HUES64 (cell line): ENCODE measurements at regions not wholly inside any gene's neighbourhood (a gene's known extent, or its start where the extent isn't known, plus 50 kb on each side); places are given as distances from the start of the nearest gene placed in this dataset.

Source experiments
- H3K27ac ChIP-seq: 2 replicates; pipeline ENCODE4 v1.7.0; 2013; ENCODE audit warnings: low read depth, low read length, inconsistent platforms
- H3K27me3 ChIP-seq: 2 replicates; pipeline ENCODE4 v1.6.1; 2013; ENCODE audit warnings: mild to moderate bottlenecking, low read length; ENCODE audit not compliant: insufficient read depth
- H3K36me3 ChIP-seq: 2 replicates; pipeline ENCODE4 v1.6.1; 2013; ENCODE audit warnings: mild to moderate bottlenecking, low read length; ENCODE audit not compliant: insufficient read depth
- H3K4me1 ChIP-seq: 2 replicates; pipeline ENCODE4 v1.6.1; 2013; ENCODE audit warnings: mild to moderate bottlenecking, low read length, moderate library complexity; ENCODE audit not compliant: insufficient read depth
- H3K4me3 ChIP-seq: 2 replicates; pipeline ENCODE4 v1.5.1; 2013; ENCODE audit warnings: mild to moderate bottlenecking, low read length, moderate library complexity
- H3K9ac ChIP-seq: 2 replicates; pipeline ENCODE4 v1.6.1; 2013; ENCODE audit warnings: mild to moderate bottlenecking, low read depth, low read length
- H3K9me3 ChIP-seq: 2 replicates; pipeline ENCODE4 v1.6.1; 2013; ENCODE audit warnings: low read depth, low read length; ENCODE audit not compliant: insufficient read depth
- WGBS: fragments of 150-250, 120-280 bp; methylation state at CpG from one replicate; pipeline ENCODE4 v1.1.7; 2013; ENCODE audit warnings: missing lambda C conversion rate; 5-methylcytosine and 5-hydroxymethylcytosine counted together

DNA sequence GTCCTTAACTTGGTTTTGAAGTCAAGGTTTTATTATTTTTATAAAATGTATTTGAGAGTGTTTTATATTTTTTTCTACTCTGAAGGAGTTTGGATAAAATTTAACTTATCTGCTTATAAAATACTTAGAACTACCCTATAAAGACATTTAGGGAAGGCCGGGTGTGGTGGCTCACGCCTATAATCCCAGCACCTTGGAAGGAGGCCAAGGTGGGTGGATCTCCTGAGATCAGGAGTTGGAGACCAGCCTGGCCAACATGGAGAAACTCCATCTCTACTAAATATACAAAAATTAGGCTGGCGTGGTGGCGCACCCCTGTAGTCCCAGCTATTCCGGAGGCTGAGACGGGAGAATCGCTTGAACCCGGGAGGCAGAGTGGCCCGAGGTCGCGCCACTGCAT lies 486.4 kb downstream of the DSC3 start:
- WGBS, result 97% methylated on average over 9 of the region's 11 CpGs
- Histone ChIP-seq H3K36me3 (no peaks in the 10 kb centered on the region), H3K4me3 (no peak overlapping the region)

DNA sequence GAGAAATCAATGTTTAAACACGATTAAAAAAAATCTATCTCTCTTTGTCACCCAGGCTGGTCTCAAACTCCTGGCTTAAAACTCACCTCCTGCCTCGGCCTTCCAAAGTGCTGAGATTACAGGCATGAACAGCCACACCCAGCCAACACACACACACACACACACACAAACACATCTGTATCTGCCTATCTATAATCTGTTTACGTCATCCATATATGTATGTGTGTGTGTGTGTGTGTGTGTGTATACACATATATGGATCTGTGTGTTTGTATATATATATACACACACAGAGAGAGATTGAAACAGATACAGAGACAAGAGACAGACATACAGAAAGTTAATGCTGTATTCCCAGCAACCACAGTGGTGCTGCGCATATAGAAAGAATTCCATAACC lies 497.1 kb downstream of the DSC3 start:
- no peak overlapping the region for H3K27ac ChIP-seq
- no peak overlapping the region for H3K9ac ChIP-seq
- no peaks in the 10 kb centered on the region for H3K27me3 ChIP-seq
- H3K36me3 ChIP-seq, result no peaks in the 10 kb centered on the region
- WGBS, result 95% methylated on average over 3 of the region's 4 CpGs
- H3K4me1 ChIP-seq, result no peaks in the 10 kb centered on the region
- H3K9me3 ChIP-seq, result no peaks in the 10 kb centered on the region
- no peak overlapping the region for H3K4me3 ChIP-seq

More for the DNA sequence above, 486.4 kb downstream of the DSC3 start:
- Histone ChIP-seq H3K4me1 (no peaks in the 10 kb centered on the region), H3K9me3 (no peaks in the 10 kb centered on the region), H3K9ac (no peak overlapping the region), H3K27me3 (no peaks in the 10 kb centered on the region), H3K27ac (no peak overlapping the region)

DNA sequence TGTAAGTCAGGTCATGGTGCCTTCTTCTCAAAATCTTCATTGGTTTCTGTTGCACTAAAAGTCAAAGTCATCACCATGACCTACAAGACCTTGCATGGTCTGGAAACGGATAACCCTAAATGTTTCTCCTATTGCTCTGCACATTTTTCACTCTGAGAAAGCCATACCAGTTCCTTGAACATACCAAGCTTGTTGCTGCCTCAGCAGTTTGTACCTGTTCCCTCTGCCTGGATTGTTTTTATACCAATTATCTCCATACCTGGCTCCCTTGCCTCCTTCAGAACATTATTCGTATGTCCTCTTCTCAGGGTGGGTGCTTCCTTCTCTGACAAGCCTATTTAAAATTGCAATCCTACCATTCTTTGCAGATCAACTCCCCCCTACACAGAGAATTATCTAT lies 498.4 kb downstream of the DSC3 start:
- no peaks in the 10 kb centered on the region for H3K9me3 ChIP-seq
- no peak overlapping the region for H3K27ac ChIP-seq
- H3K4me1 ChIP-seq, result no peaks in the 10 kb centered on the region
- no peaks in the 10 kb centered on the region for H3K36me3 ChIP-seq
- H3K27me3 ChIP-seq, result no peaks in the 10 kb centered on the region
- whole genome bisulfite sequencing, result 93% methylated on average over 2 of the region's 2 CpGs
- H3K9ac ChIP-seq, result no peak overlapping the region
- H3K4me3 ChIP-seq, result no peak overlapping the region

DNA sequence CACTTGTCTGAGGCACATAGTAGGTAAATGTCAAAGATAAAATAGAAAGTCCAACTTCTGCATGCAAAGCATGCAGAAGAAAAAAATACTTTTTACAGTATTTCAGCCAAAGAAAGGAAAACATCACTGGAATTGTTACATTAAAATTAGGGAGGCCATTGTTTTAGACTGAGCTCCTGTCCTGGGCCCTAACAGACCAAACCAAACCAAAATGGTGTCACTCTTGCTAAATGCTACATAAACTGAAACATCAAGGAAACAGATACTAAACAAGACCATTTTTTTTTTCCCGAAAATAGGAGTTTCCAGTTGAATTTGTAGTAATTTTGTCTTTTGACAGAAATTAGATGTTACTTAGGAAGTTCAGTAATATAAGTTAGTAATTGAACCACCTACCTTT lies 508.8 kb downstream of the DSC3 start:
- Histone ChIP-seq H3K9ac (no peak overlapping the region), H3K9me3 (no peaks in the 10 kb centered on the region), H3K4me3 (no peak overlapping the region), H3K36me3 (no peaks in the 10 kb centered on the region), H3K4me1 (no peaks in the 10 kb centered on the region), H3K27ac (no peak overlapping the region), H3K27me3 (no peaks in the 10 kb centered on the region)
- WGBS, result no CpG with 5 or more reads among the region's 1 CpG

DNA sequence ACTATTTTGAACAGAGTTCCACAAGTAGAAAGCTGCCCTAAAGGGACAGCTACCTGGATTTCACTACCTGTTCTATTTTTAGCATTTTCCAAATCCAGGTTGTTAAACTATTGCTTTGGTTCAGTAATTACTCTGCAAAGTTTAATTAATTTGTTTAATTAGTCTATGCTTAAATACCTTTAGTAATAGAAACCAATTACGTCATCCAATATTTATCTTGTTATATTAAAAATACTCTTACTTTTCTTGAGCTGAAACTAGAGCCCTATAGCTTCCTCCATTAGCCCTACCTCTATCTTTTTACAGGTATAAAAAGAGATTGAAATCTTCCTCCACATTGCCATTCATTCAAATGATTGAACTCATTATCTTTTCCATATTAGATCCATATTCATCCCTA lies 514.6 kb downstream of the DSC3 start:
- H3K9me3 ChIP-seq, result no peaks in the 10 kb centered on the region
- no peaks in the 10 kb centered on the region for H3K27me3 ChIP-seq
- 100% methylated on average over 1 of the region's 1 CpG for WGBS
- no peak overlapping the region for H3K9ac ChIP-seq
- H3K4me1 ChIP-seq, result peaks cover 11% of the 10 kb centered on the region
- H3K4me3 ChIP-seq, result no peak overlapping the region
- no peak overlapping the region for H3K27ac ChIP-seq
- H3K36me3 ChIP-seq, result no peaks in the 10 kb centered on the region

DNA sequence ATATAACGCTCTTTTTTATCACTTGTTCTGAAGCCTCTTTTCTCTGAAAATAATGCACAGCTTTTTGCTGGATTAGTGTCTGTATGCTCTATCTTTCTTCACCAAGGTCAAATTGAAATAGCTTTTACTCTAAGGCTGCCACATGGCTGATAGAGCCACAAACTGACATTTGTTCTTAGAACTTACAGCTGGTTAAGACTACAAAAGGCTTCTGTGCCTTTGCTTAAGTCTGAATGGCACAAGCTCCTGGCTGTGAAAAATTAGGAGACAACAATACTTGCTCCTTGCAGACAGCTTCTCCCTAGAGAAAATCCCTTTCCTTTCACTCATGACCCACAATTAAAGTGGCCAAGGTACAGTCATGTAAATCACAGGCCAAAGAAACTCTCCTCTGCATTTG lies 515.3 kb downstream of the DSC3 start:
- no peaks in the 10 kb centered on the region for H3K36me3 ChIP-seq
- H3K9ac ChIP-seq, result no peak overlapping the region
- no peak overlapping the region for H3K27ac ChIP-seq
- peaks cover 18% of the 10 kb centered on the region for H3K4me1 ChIP-seq
- no peaks in the 10 kb centered on the region for H3K9me3 ChIP-seq
- 100% methylated on average over 1 of the region's 1 CpG for WGBS
- H3K4me3 ChIP-seq, result no peak overlapping the region
- H3K27me3 ChIP-seq, result no peaks in the 10 kb centered on the region

DNA sequence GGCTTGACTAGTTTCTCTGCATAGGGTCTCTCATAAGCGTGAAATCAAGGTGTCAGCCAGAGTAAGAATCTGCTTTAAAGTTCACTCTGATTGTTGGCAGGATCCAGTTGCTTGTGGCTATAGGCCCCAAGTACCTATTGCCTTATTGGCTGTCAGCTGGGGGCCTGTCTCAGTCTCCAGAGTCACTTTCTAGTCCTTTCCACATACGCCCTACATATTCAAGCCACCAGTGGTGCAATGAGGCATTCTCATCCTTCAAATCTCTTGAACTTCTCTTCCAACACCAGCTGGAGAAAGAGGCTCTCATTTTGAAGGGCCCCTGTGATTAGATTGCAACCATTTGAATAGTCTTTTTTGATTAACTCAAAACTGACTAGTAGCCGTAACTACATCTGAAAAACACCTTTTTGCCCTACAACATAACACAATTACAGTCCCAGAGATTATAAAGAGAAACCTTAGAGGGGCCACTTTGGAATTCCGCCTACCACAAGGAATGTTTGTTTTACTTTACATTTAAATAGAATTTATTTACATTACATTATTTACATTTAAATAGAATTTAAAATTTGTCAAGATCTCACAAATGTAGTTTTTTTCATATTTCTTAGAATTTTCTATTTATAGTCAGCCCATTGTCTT lies 520.1 kb downstream of the DSC3 start:
- Histone ChIP-seq H3K4me3 (no peak overlapping the region; the same call in 1 of the 2 replicates), H3K9me3 (no peaks in the 10 kb centered on the region), H3K4me1 (peaks cover 28% of the 10 kb centered on the region), H3K27ac (peak overlapping the region; percentile 84; the same call in 1 of the 2 replicates), H3K9ac (no peak overlapping the region), H3K36me3 (no peaks in the 10 kb centered on the region), H3K27me3 (no peaks in the 10 kb centered on the region)
- WGBS, result 79% methylated on average over 3 of the region's 4 CpGs

DNA sequence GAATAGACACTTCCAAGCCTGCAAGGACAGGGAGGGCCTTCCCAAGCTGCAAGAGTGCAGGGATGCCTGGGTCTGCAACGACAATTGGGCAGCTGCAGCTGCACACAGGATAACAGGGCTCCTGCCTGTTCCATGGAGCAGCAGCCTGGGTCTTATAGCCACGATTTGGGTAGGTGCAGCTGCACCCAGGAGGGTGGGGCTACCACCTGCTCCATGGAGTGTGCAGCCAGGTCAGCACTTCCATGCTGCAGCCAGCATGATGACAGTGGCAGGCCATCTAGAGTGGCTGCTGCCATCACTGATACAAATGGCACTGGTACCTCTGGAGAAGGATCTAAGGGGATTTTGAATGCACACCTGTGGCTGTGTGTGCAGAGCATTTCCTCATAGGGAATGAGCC lies 528.5 kb downstream of the DSC3 start:
- Histone ChIP-seq H3K9me3 (peaks cover 2% of the 10 kb centered on the region; the same call in 1 of the 2 replicates), H3K4me1 (no peaks in the 10 kb centered on the region), H3K27ac (no peak overlapping the region), H3K4me3 (no peak overlapping the region), H3K27me3 (no peaks in the 10 kb centered on the region), H3K36me3 (no peaks in the 10 kb centered on the region), H3K9ac (no peak overlapping the region)
- 47% methylated on average over 2 of the region's 2 CpGs for WGBS

DNA sequence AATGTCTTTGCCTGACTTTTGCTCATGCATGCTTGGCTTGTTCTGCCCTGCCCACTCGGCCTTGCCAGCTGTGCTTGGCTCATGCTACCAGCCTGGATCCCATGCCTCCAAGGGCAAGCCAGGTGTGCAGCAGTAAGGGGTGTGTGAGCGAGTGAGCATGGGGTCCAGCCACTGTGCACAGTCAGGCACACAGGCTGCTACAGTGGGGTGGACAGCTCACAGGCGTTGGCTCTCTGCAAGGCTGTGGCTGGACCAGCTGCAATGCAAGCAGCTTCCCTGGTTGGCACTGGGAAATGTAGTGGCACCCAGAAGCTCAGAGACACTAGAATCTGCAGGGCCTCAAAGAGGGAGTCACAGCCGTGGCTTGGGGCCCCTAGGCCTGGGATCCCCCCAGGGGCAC lies 529.7 kb downstream of the DSC3 start:
- no peak overlapping the region for H3K27ac ChIP-seq
- H3K4me3 ChIP-seq, result no peak overlapping the region
- H3K9ac ChIP-seq, result no peak overlapping the region
- no peaks in the 10 kb centered on the region for H3K27me3 ChIP-seq
- peaks cover 2% of the 10 kb centered on the region; the same call in 1 of the 2 replicates for H3K9me3 ChIP-seq
- no peaks in the 10 kb centered on the region for H3K36me3 ChIP-seq
- no peaks in the 10 kb centered on the region for H3K4me1 ChIP-seq
- WGBS, result 78% methylated on average over 4 of the region's 4 CpGs

DNA sequence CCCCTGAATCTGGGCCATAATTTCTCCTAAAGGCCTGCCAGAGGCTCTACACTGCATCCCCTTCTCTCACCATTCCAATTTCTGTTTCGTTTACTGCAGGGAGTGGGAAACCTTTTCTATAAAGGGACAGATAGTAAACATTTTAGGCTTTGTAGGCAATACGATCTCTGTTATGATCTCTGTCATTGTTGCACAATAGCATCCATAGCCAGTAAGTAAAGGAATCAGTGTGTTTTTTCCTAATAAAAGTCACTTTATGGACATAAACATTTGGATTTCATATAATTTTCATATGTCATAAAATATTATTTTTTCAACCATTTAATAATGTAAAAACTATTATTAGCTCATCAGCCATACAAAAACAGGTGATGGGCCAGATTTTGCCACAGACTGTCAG lies 531.7 kb downstream of the DSC3 start:
- peaks cover 2% of the 10 kb centered on the region; the same call in 1 of the 2 replicates for H3K9me3 ChIP-seq
- H3K27ac ChIP-seq, result no peak overlapping the region
- 94% methylated on average over 2 of the region's 2 CpGs for WGBS
- H3K4me3 ChIP-seq, result no peak overlapping the region
- H3K27me3 ChIP-seq, result no peaks in the 10 kb centered on the region
- H3K9ac ChIP-seq, result no peak overlapping the region
- no peaks in the 10 kb centered on the region for H3K4me1 ChIP-seq
- no peaks in the 10 kb centered on the region for H3K36me3 ChIP-seq

DNA sequence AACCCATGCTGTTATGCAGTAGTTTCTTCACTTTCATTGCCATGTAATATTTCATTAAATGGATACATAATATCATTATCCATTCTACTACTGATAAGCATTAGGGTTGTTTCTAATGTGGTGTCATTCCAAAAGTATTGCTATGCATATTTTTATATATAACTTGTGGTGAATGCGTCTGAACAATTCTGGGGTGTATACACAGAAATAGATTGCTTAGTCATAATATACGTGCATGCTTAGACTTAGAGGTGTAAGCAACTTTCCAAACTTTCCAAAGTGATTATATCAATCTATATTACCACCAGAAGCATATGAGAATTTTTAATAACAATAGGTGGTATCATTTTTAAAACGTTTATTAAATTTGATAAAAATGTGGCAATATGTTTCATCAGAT lies 540.9 kb downstream of the DSC3 start:
- no peak overlapping the region for H3K4me3 ChIP-seq
- H3K9me3 ChIP-seq, result no peaks in the 10 kb centered on the region
- H3K27ac ChIP-seq, result no peak overlapping the region
- H3K4me1 ChIP-seq, result no peaks in the 10 kb centered on the region
- WGBS, result 100% methylated on average over 1 of the region's 3 CpGs
- H3K36me3 ChIP-seq, result no peaks in the 10 kb centered on the region
- no peaks in the 10 kb centered on the region for H3K27me3 ChIP-seq
- no peak overlapping the region for H3K9ac ChIP-seq
